ENCODE measurements at regions not wholly inside any gene's neighbourhood (a gene's known extent, or its start where the extent isn't known, plus 50 kb on each side); places are given as distances from the start of the nearest gene placed in this dataset.

DNA sequence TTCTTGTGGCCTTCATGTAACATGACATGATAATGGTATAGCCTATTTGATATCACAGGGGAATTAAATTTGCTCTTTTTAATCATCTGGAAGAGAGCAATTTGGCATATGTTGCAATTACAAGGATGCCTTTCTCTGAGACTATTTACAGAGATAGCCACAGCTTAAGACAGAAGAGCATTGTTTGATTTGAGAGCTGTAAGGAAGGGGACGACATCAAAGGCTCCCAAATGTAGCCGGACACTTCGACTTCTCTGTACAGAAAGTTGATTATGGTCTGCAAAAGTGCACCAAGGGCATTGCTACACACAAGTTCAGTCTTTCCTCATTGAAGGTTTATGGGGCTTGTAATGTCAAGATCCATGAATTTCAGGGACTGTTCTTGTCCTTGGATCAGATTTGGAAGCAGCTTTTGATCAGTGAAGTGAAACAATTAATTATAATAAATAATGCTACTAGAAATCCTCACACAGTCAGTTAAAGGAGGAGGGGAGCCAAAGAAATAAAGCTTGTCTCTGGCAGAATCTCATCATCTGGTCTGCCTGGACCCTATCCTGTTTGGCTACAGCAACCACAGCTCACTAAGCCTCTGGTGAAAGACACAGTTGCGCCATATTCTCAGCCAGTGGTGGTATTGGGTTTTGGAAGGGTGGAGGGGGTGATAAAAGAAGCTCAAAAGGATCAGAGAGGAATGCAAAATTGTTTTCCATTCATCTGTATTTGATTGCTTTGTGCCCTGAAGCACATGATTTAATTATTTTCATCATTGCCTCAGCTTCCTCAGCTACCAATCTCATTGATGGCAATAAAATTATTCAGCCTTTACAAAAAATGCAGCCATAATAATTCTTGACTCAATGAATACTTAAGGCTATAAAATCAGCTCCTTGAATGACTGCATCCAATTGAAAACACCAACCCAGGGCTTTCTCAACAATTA, 654.3 kb upstream of the LCORL start:
- Histone ChIP-seq H3K4me3 (ENCODE audit: low read depth, low read length) (no peak overlapping the region), H3K27me3 (ENCODE audit: control insufficient read depth, insufficient read depth, low read length) (no peaks in the 10 kb centered on the region), H3K36me3 (ENCODE audit: control insufficient read depth, insufficient read depth, low read length) (no peaks in the 10 kb centered on the region)
- TF ChIP-seq, protein P1, sequence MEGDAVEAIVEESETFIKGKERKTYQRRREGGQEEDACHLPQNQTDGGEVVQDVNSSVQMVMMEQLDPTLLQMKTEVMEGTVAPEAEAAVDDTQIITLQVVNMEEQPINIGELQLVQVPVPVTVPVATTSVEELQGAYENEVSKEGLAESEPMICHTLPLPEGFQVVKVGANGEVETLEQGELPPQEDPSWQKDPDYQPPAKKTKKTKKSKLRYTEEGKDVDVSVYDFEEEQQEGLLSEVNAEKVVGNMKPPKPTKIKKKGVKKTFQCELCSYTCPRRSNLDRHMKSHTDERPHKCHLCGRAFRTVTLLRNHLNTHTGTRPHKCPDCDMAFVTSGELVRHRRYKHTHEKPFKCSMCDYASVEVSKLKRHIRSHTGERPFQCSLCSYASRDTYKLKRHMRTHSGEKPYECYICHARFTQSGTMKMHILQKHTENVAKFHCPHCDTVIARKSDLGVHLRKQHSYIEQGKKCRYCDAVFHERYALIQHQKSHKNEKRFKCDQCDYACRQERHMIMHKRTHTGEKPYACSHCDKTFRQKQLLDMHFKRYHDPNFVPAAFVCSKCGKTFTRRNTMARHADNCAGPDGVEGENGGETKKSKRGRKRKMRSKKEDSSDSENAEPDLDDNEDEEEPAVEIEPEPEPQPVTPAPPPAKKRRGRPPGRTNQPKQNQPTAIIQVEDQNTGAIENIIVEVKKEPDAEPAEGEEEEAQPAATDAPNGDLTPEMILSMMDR (IDR thresholded peaks at IDR 0.05; ENCODE audit: insufficient read depth, low read length, poor library complexity, severe bottlenecking): no peak
- DNase-seq (ENCODE audit: low read depth): no peak

DNA sequence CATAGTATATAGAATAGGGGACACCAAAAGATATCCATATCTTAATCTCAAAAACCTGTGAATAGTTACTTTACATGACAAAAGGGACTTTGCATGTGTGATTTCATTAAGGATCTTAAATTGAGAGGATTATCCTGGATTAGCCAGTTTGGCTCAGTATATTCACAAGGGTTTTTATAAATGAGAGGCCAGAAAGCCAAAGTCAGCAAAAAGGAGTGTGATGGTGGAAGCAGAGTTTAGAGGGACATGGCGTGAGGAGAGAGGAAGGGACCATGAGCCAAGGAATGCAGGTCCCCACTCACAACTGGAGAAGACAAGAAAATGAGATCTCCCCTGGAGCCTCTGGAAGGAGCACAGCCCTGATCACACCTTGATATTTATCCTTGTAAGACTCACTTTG, 648.5 kb upstream of the LCORL start:
- Histone ChIP-seq H3K4me3 (ENCODE audit: low read depth, low read length) (no peak overlapping the region), H3K27me3 (ENCODE audit: control insufficient read depth, insufficient read depth, low read length) (no peaks in the 10 kb centered on the region), H3K36me3 (ENCODE audit: control insufficient read depth, insufficient read depth, low read length) (no peaks in the 10 kb centered on the region)
- TF ChIP-seq, protein P1 (IDR thresholded peaks at IDR 0.05; ENCODE audit: insufficient read depth, low read length, poor library complexity, severe bottlenecking): no peak
- no peak for DNase-seq (ENCODE audit: low read depth)

DNA sequence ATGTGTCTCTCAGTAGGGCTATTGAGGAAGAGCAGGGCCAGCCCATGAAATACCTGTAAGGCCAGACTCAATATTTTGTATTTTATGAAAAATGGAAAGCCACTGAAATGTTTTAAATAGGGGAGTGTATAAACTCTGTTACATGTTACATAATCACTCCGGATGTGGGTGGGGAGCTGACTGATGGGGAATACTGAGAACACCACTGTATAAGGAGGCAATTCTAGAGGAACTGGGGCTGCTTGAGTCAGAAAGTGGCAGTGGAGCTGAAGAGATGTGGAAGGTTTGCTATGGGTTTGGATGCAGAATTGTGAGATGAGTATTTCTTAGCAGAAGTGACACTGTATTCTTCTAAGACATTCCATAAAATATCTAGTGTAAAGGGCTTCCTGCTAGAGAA, 647.8 kb upstream of the LCORL start:
- H3K36me3 ChIP-seq (ENCODE audit: control insufficient read depth, insufficient read depth, low read length): no peaks in the 10 kb centered on the region
- DNase-seq (ENCODE audit: low read depth): no peak
- no peak overlapping the region for H3K4me3 ChIP-seq (ENCODE audit: low read depth, low read length)
- TF ChIP-seq, protein P1 (IDR thresholded peaks at IDR 0.05; ENCODE audit: insufficient read depth, low read length, poor library complexity, severe bottlenecking): no peak
- H3K27me3 ChIP-seq (ENCODE audit: control insufficient read depth, insufficient read depth, low read length): no peaks in the 10 kb centered on the region

DNA sequence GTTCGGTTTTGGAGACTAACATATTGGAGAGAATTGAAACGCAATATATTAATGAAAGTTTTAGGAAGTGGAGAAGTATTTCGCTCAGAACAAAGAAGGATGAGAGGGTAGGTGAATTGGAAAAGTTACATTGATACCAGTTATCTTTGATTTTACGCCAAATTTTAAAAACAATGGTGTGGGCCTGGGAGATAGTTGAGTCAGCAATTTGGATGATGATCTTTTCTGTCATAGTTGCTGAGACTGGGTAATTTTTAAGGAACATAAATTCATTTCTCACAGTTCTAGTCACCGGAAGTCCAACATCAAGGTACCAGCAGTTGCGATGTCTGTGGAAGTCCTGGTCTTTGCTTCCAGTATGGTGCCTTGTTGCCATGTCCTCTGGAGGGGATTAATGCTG, 644.8 kb upstream of the LCORL start:
- H3K27me3 ChIP-seq (ENCODE audit: control insufficient read depth, insufficient read depth, low read length): no peaks in the 10 kb centered on the region
- no peaks in the 10 kb centered on the region for H3K36me3 ChIP-seq (ENCODE audit: control insufficient read depth, insufficient read depth, low read length)
- DNase-seq (ENCODE audit: low read depth): no peak
- TF ChIP-seq, protein P1 (IDR thresholded peaks at IDR 0.05; ENCODE audit: insufficient read depth, low read length, poor library complexity, severe bottlenecking): no peak
- no peak overlapping the region for H3K4me3 ChIP-seq (ENCODE audit: low read depth, low read length)

DNA sequence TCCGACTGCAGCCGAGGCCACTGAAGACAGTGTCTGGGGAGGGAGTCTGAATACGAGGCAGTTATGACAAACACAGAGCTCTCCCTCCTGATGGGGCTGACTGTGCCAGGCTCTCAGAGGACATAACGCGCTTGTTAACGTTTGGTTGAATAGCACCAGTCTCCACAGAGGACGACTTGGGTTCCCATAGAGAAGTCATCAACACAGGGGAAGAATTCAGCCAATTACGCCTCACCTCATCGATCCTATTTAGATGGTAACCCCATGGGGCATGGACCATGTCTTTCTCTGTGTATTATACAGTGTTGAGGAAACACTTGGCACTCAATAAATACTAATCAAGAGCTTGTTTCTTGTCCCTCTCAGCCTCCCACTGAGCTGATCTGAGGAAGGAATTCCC, 642.6 kb upstream of the LCORL start:
- DNase-seq (ENCODE audit: low read depth): no peak
- Histone ChIP-seq H3K36me3 (ENCODE audit: control insufficient read depth, insufficient read depth, low read length) (no peaks in the 10 kb centered on the region), H3K4me3 (ENCODE audit: low read depth, low read length) (no peak overlapping the region), H3K27me3 (ENCODE audit: control insufficient read depth, insufficient read depth, low read length) (no peaks in the 10 kb centered on the region)
- TF ChIP-seq, protein P1 (IDR thresholded peaks at IDR 0.05; ENCODE audit: insufficient read depth, low read length, poor library complexity, severe bottlenecking): no peak

DNA sequence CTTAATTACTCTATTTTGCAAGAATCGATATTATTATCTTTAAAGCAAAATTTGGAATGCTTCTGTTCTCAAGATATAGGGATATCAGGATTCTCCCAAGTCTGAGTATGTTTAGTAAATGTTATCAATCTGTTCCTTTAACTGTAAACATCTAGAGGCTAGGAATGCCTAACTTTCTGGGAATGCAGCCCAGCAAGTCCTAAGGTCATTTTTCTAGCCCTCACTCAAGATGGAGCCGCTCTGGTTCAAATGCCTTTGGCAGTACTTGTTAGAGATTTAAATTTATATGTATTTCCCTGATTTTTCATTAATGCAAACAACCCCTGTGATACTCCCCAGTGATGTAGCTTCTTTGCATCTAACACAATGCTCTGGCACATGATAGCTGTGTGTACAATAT, 623.8 kb upstream of the LCORL start:
- TF ChIP-seq, protein P1 (IDR thresholded peaks at IDR 0.05; ENCODE audit: insufficient read depth, low read length, poor library complexity, severe bottlenecking): no peak
- Histone ChIP-seq H3K36me3 (ENCODE audit: control insufficient read depth, insufficient read depth, low read length) (no peaks in the 10 kb centered on the region), H3K4me3 (ENCODE audit: low read depth, low read length) (no peak overlapping the region), H3K27me3 (ENCODE audit: control insufficient read depth, insufficient read depth, low read length) (no peaks in the 10 kb centered on the region)
- DNase-seq (ENCODE audit: low read depth): no peak
